ENCODE measurements at regions not wholly inside any gene's neighbourhood (a gene's known extent, or its start where the extent isn't known, plus 50 kb on each side); places are given as distances from the start of the nearest gene placed in this dataset.

DNA sequence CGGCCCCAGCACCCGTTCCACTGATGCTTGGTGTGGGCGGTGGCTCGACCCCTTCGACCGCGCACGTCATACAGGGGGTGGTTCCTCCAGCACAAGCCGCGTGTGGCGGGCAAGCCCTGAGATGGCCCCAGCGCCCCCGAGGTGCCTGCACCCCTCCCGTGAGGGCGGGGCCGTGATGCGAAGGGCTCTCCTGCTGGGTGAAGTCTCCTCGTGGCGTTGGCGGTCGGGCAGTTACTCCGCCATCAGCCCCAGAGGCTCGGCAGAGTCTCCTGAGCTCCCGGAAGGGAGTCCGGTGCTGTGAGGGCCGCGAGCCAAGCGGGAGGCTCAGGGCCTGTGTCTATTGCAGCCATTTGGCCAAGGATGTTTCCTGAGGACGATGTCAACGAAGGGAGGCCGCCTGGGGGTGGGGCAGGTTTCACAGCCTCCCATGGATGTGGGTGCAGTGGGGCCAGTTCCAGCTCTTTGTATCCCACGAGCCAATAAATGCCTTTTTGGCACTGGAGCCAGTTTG, 78.1 kb upstream of the GALNT9 start:
- intact Hi-C loops (cut with micrococcal nuclease), result no loop called here
- H3K36me3 Mint-ChIP-seq (ENCODE audit: low read depth), result no peaks in the 10 kb centered on the region
- no peak overlapping the region for H3K27ac Mint-ChIP-seq
- no peaks in the 10 kb centered on the region for H3K4me1 Mint-ChIP-seq (ENCODE audit: low read depth)
- no peak overlapping the region for H3K4me3 Mint-ChIP-seq
- H3K9me3 Mint-ChIP-seq, result no peaks in the 10 kb centered on the region
- H3K27me3 Mint-ChIP-seq, result peaks cover 41% of the 10 kb centered on the region

DNA sequence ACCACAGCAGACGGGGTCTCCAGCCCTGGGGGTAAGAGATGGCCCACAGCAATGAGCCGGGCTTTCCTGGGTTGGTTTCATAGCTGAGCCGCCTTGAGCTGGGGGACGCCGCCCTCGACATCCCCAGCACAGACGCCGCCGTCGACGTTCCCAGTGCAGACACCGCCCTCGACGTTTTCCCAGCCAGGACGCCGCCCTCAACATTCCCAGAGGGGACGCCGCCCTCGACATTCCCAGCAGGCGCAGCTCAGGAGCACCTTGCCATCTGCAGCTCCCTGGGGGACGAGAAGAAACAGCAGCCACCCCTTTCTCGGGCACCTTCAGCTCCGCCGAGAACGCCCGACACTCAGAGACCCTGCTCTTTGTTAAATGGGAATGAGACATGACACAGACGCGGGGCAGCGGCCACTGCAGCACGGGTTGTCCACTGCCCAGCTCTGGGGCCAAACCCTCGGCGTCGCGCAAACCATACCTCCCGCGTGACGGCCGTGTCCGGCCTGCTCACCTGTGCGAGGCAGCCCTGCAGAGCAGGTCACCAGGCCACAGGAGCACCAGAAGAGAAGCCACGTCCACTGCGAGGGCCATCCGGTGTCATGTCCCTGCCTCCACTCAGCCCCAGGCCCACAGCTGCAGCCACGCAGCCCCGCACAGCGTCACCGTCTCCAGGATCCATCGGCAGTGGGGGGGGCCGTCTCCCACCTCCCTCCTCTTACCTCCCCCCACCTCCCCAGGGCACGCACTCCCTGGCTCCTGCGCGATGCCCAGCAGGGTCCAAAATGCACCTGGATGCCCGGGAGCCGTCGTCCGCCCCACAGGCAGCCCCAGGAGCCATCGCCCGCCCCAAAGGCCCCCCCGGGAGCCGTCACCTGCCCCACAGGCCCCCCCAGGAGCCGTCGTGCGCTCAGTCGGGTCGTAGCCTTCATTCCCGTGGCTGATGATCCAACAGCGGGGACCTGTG, 77.4 kb upstream of the GALNT9 start:
- Mint-ChIP-seq H3K4me3 (no peak overlapping the region), H3K27ac (no peak overlapping the region), H3K27me3 (peaks cover 43% of the 10 kb centered on the region), H3K36me3 (ENCODE audit: low read depth) (no peaks in the 10 kb centered on the region), H3K4me1 (ENCODE audit: low read depth) (no peaks in the 10 kb centered on the region), H3K9me3 (no peaks in the 10 kb centered on the region)
- intact Hi-C loops (cut with micrococcal nuclease), result no loop called here

DNA sequence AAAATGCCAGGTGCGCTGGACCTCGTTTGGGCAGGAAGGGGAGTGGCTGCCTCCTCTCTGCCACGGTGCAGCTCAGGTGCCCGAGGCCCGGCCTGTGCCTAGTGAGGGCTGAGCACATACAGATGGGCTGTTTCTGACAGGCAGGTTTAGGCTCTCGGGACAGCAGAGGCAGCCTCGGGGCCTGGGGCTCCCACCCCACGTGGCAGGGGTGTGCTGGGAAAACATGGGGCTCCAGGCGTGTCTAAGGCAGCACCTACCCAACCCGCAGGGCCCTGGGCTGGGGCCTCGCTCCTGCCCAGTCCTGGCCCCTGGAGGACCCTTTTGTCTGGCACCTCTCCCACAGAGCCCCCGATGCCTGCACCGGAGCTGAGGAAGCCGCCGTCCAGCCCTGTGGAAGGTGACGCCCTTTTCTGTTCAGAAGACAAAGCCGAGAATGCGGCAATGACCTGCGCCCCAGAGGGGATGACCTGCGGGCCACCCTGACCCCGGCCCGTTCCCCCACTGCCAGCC, 76.4 kb upstream of the GALNT9 start:
- no peak overlapping the region for H3K4me3 Mint-ChIP-seq
- intact Hi-C loops (cut with micrococcal nuclease), result no loop called here
- H3K9me3 Mint-ChIP-seq, result no peaks in the 10 kb centered on the region
- H3K36me3 Mint-ChIP-seq (ENCODE audit: low read depth), result no peaks in the 10 kb centered on the region
- no peak overlapping the region for H3K27ac Mint-ChIP-seq
- H3K27me3 Mint-ChIP-seq, result peaks cover 44% of the 10 kb centered on the region
- no peaks in the 10 kb centered on the region for H3K4me1 Mint-ChIP-seq (ENCODE audit: low read depth)

DNA sequence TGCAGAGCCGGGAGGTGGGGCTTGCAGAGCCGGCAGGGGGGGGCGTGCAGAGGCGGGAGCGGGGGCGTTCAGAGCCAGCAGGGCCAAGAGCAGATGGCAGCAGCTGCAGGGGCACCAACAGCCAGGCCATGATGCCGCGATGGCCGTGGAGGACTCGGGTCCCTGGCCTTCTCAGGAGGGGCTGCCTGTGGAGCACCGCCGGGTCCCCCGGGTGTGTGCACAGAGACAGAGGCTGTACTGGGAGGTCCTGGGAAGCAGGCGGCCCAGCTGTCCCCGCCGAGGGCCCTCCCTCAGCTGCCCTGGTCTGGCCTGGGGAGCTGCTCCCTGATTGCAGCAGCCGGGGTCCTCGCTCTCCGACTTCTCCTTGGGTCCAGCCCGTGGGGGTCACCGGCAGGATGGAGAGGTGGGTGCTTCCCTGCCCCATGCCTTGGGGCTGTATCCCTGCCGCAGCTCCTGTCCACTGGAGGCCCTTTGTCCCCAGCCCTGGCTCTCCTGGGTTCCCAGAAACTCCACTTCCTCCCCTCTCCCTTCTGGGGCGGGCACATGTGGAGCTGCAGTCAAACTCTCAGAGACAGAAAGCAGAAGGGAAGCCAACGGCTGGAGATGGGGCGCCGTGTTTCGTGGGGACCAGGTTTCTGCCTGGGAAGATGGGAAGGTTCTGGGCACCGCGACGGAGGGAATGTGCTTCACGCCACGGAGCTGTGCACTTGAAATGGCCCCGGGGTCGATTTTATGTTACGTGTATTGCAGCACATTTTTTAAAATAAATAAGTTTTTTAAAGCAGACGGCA, 75.8 kb upstream of the GALNT9 start:
- H3K27me3 Mint-ChIP-seq, result peaks cover 49% of the 10 kb centered on the region
- H3K27ac Mint-ChIP-seq, result no peak overlapping the region
- intact Hi-C loops (cut with micrococcal nuclease), result no loop called here
- H3K4me1 Mint-ChIP-seq (ENCODE audit: low read depth), result no peaks in the 10 kb centered on the region
- no peak overlapping the region for H3K4me3 Mint-ChIP-seq
- H3K36me3 Mint-ChIP-seq (ENCODE audit: low read depth), result no peaks in the 10 kb centered on the region
- H3K9me3 Mint-ChIP-seq, result no peaks in the 10 kb centered on the region

DNA sequence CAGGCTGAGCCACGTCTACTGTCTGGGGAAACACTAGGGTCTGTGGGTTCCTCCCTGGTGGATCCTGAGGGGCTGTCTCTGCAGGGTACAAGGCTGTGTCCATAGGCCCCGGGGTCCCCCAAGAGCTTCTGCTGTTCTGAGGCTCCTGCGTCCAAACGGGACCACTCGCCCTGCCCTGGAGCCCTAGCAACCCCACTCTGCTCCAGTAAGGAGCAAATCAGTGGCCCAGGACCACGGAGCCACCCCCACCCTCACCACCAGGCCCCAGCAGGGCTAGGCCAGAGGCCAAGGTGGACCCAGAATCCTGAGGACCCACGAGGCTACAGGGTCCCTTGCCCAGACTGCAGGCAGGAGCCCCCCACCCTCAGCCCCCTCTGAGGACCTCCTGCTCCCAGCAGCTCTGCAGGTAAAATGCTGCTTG, 75.1 kb upstream of the GALNT9 start:
- Mint-ChIP-seq H3K4me3 (no peak overlapping the region), H3K36me3 (ENCODE audit: low read depth) (no peaks in the 10 kb centered on the region), H3K27ac (no peak overlapping the region), H3K4me1 (ENCODE audit: low read depth) (no peaks in the 10 kb centered on the region), H3K9me3 (no peaks in the 10 kb centered on the region), H3K27me3 (peaks cover 52% of the 10 kb centered on the region)
- intact Hi-C loops (cut with micrococcal nuclease), result no loop called here

DNA sequence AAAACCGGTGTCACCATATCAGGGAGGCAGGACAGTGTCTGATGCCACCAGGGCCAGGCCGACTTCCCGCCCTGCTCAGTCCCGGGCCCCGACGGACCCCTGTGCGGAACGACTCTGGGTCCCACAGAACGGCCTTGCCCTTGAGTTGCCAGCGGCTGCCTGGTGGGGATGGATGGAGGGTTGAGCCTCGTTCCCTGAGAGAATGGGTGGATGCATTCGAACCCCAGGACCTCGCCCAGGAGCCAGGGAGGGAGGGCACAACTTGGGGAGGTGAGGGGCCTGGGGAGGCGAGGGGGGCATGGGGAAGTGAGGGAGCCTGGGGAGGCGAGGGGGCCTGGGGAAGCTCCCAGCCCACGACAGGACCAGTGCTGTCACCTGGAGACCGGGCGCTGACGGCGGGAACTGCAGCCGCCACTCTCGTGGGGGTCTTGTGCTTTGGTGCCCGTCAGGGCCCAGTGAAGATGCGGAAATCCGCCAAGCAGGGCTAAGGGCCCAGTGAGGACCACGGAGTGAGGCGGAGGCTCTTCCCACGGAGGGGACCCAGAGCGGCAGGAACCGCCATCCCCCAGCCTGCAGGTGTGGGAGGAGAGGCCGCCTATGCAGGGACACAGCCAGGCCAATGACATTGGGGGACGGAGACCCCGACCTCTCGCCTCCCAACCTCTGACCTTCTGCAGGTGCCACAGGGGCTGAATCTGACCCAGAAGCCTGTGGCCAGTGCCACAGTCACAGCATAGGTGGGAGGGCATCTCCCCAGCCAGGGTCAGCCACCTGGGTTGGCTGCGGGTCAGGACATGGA, 74.4 kb upstream of the GALNT9 start:
- no peaks in the 10 kb centered on the region for H3K9me3 Mint-ChIP-seq
- no peaks in the 10 kb centered on the region for H3K36me3 Mint-ChIP-seq (ENCODE audit: low read depth)
- no peak overlapping the region for H3K27ac Mint-ChIP-seq
- intact Hi-C loops (cut with micrococcal nuclease), result no loop called here
- H3K4me1 Mint-ChIP-seq (ENCODE audit: low read depth), result no peaks in the 10 kb centered on the region
- H3K27me3 Mint-ChIP-seq, result peaks cover 56% of the 10 kb centered on the region
- no peak overlapping the region for H3K4me3 Mint-ChIP-seq

DNA sequence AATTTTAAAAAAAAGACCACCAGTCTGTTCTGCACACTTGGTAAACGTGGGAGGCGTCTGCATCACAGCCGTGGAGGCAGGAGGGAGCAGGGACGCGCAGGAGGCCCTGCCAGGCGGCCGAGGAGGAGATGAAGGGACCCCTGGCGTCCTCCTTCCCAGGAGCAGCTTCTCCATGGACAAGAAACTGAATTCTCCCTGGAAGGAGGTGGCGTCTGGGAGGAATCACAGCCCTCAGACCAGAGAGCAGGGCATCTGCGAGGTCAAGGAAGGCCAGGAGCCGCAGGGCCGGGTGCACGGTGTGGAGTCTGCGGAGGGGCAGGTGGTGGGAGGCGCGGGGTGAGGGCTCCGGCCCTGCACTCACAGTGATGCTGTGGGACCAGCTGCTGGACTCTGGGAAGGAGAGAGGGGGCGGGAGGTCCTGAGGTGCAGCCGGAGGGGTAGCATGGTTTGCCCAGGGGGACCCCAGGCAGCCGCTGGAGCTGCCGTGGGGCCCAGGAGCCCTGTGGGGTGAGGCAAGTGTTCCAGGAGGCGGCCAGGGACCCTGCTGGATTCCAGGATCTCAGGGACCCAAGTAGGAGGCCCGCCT, 73.5 kb upstream of the GALNT9 start:
- H3K9me3 Mint-ChIP-seq, result no peaks in the 10 kb centered on the region
- H3K27me3 Mint-ChIP-seq, result peaks cover 58% of the 10 kb centered on the region
- no peak overlapping the region for H3K27ac Mint-ChIP-seq
- H3K4me3 Mint-ChIP-seq, result no peak overlapping the region
- no peaks in the 10 kb centered on the region for H3K4me1 Mint-ChIP-seq (ENCODE audit: low read depth)
- no peaks in the 10 kb centered on the region for H3K36me3 Mint-ChIP-seq (ENCODE audit: low read depth)
- intact Hi-C loops (cut with micrococcal nuclease), result no loop called here

DNA sequence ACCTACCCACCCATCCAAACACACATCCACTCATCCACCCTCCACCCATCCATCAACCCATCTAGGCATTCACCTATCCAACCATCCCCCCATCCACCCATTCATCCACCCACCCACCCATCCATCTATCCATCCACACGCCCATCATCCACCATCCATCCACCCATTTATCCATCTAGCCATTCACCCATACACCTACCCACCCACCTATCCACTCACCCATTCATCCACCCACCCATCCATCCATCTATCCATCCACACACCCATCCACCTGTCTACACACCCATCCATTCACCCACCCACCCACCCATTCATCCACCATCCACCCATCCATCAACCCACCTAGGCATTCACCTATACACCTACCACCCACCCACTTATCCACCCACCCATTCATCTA, 72.6 kb upstream of the GALNT9 start:
- Mint-ChIP-seq H3K27ac (no peak overlapping the region), H3K4me3 (no peak overlapping the region), H3K9me3 (no peaks in the 10 kb centered on the region), H3K4me1 (ENCODE audit: low read depth) (no peaks in the 10 kb centered on the region), H3K27me3 (peaks cover 62% of the 10 kb centered on the region), H3K36me3 (ENCODE audit: low read depth) (no peaks in the 10 kb centered on the region)
- intact Hi-C loops (cut with micrococcal nuclease), result no loop called here

DNA sequence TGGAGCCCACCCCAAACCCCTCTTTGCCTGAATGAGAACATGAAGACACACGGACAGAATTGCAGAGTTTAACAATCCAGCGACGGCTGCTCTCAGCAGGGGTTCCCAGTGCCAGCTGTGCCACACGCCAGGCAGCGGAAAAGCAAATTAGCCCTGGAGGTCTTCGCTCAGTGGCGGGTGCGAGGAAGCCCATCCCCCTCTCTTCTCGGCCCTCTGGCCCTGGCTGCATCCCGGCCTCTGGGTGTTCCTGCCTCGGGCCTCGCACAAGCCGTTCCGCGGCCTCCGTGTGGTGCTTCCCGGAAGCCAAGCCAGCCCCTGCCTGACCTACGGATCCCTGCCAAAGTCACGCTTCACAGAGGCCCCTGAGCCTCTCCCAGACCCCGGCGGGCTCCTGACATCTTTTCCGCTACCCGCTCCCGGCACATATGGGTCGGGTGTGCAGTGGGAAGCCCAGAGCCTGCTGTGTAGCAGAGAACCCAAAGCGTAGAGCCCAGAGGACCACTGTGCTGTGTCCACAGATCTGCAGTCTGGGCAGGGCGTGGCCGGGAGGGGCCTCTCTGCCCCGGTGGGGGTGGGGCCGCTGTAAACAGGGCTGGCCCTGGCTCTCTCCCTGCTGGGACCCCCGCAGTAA, 70.7 kb upstream of the GALNT9 start:
- Mint-ChIP-seq H3K4me3 (no peak overlapping the region), H3K36me3 (ENCODE audit: low read depth) (no peaks in the 10 kb centered on the region), H3K4me1 (ENCODE audit: low read depth) (peaks cover 6% of the 10 kb centered on the region), H3K27ac (no peak overlapping the region), H3K9me3 (no peaks in the 10 kb centered on the region), H3K27me3 (peaks cover 60% of the 10 kb centered on the region)
- intact Hi-C loops (cut with micrococcal nuclease), result no loop called here

DNA sequence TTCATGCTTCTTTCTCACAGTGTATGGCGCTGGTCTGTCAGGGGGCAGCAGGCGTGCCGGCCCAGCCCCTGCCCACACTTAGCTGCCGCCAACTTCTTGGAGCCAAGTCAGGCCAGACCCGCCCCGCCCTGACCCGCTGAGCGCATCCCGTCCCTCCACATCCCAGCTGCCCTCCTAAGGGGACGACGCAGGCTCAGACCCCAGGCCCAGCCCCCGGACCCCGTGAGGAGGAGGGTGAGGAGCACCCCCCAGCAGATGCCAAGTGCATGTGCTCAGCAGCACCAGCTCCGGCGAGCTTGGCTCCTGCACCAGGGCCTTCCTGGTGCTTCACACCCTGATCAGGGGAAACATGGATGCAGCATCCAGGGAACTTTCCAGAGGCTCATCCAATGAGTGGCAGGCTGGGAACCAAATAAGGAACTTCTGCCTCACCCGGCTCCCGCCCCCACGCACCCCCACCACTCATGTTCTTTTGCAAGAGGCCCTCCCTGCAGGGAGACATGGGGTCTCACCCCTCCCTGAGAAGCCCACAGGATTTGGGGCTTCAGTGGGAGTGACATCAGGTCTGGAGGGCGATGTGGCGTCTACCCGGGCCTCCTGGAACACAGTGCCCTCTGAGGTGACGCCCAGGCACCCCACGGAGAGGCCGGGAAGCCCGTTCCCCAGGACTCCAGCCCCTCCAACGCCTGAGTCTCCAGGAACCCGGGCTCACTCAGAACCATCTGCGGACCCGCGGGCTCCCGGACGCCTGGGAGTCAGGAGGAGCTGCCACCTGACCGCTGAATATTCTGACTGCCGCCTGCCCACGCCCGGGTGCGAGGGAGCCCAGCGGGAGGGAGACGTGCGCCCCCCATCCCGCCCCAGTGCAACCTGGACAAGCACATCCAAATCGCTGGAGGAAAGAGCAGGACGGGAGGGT, 70.0 kb upstream of the GALNT9 start:
- intact Hi-C loops (cut with micrococcal nuclease), result no loop called here
- no peak overlapping the region for H3K27ac Mint-ChIP-seq
- H3K27me3 Mint-ChIP-seq, result peaks cover 56% of the 10 kb centered on the region
- peaks cover 6% of the 10 kb centered on the region for H3K4me1 Mint-ChIP-seq (ENCODE audit: low read depth)
- H3K4me3 Mint-ChIP-seq, result no peak overlapping the region
- no peaks in the 10 kb centered on the region for H3K36me3 Mint-ChIP-seq (ENCODE audit: low read depth)
- H3K9me3 Mint-ChIP-seq, result no peaks in the 10 kb centered on the region

DNA sequence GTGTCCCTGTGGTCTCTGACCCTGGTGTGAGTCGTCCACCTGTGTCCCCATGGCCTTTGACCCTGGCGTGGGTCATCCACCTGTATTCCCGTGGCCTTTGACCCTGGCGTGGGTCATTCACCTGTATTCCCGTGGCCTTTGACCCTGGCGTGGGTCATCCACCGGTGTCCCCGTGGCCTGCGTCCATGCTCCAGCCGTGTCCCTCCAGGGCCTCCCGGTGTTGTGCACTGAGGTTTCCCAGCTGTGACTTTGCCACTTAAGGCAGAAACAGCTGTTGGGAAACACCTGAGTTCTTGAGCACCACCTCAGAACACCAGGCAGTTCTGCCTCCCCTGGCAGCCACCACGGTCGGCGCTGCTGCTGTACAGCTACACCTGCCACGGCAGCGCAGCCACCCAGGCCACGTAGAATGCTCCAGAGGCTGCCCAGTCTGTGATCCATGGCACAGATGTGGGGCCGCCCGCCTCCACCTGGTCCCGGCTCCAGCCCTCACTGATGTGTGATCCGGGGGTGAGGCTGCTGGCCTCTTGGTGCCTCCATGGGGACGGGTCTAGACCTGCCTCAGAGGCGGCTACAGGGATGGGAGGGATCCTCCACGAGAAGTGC, 69.1 kb upstream of the GALNT9 start:
- Mint-ChIP-seq H3K4me3 (no peak overlapping the region), H3K27me3 (peaks cover 56% of the 10 kb centered on the region), H3K9me3 (no peaks in the 10 kb centered on the region), H3K27ac (no peak overlapping the region), H3K4me1 (ENCODE audit: low read depth) (peaks cover 11% of the 10 kb centered on the region), H3K36me3 (ENCODE audit: low read depth) (no peaks in the 10 kb centered on the region)
- intact Hi-C loops (cut with micrococcal nuclease), result no loop called here

DNA sequence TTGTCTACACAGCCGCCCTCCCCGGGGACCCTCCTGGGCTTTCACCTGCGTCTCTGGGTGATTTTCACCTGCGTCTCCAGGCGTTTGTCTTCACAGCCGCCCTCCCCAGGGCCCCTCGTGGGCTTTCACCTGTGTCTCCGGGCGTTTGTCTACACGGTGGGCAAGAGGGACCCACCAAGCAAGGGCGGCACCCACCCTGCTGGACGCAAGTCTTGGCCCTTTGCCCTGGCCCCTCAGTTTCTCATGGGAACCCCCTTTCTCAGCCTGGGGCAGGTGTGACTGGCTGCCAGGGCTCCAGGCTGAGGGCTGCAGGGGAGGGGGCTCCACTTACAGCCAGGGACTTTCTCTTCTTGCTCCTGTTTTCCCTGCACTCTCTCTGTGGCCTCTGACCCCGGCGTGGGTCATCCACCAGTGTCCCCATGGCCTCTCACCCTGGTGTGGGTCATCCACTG, 68.6 kb upstream of the GALNT9 start:
- Mint-ChIP-seq H3K36me3 (ENCODE audit: low read depth) (no peaks in the 10 kb centered on the region), H3K4me3 (no peak overlapping the region), H3K27ac (no peak overlapping the region), H3K4me1 (ENCODE audit: low read depth) (peaks cover 11% of the 10 kb centered on the region), H3K9me3 (no peaks in the 10 kb centered on the region), H3K27me3 (peaks cover 60% of the 10 kb centered on the region)
- intact Hi-C loops (cut with micrococcal nuclease), result no loop called here

Measured in dendritic cell treated with granulocyte-macrophage colony-stimulating factor and Interleukin-4, amounts not matched to agents 40 ng/mL and 50 ng/mL, for 4 days (primary cell).